H1 (cell line): ENCODE measurements at regions not wholly inside any gene's neighbourhood (a gene's known extent, or its start where the extent isn't known, plus 50 kb on each side); places are given as distances from the start of the nearest gene placed in this dataset.

Experiments
- CTCF ChIA-PET: fragments of 300-600 bp; sonication (Branson Sonifier 250); formaldehyde crosslinking; loops from one replicate; lab custom pipeline; 2021; ENCODE audit not compliant: partially characterized antibody; lab: Charles Lee
- POLR2A ChIA-PET: fragments of 300-600 bp; sonication (Branson Sonifier 250); formaldehyde crosslinking; loops from one replicate; lab custom pipeline; 2021; ENCODE audit warnings: inconsistent platforms; ENCODE audit not compliant: partially characterized antibody; lab: Charles Lee
- DNase-seq, 2 experiments: peaks; one replicate each; pipeline versions ENCODE4 v3.0.0 to v3.0.0-alpha.2; 2010 to 2022; ENCODE audit warnings: low spot score in 2 of 2, low read depth in 1 of 2, mixed read lengths in 1 of 2
- FAIRE-seq: peaks from 2 replicates; lab custom pipeline; 2011; peaks lifted over from hg19 to GRCh38; lab: Jason Lieb, UNC
- H2AFZ ChIP-seq: 2 replicates; pipeline ENCODE4 v1.8.1; 2012; ENCODE audit warnings: low read length, inconsistent platforms
- H2AK5ac ChIP-seq: 2 replicates; pipeline ENCODE4 v1.6.1; 2013; ENCODE audit warnings: low read depth, low read length
- H2BK120ac ChIP-seq: replicated peaks from 2 replicates; pipeline ENCODE3; 2013; ENCODE audit warnings: low read depth, low read length, inconsistent platforms
- H2BK12ac ChIP-seq: 2 replicates; pipeline ENCODE4 v1.6.1; 2013; ENCODE audit warnings: low read depth, low read length
- H2BK15ac ChIP-seq: 2 replicates; pipeline ENCODE4 v1.6.1; 2013; ENCODE audit warnings: low read length
- H2BK20ac ChIP-seq: 2 replicates; pipeline ENCODE4 v1.6.1; 2013; ENCODE audit warnings: low read length
- H2BK5ac ChIP-seq: 2 replicates; pipeline ENCODE4 v1.6.1; 2013; ENCODE audit warnings: low read depth, low read length
- H3K14ac ChIP-seq: 2 replicates; pipeline ENCODE4 v1.6.1; 2013; ENCODE audit warnings: inconsistent platforms; ENCODE audit not compliant: insufficient read length
- H3K18ac ChIP-seq: 2 replicates; pipeline ENCODE4 v1.6.1; 2013; ENCODE audit warnings: low read length; ENCODE audit errors: extremely low read depth
- H3K23ac ChIP-seq: 2 replicates; pipeline ENCODE4 v1.6.1; 2013; ENCODE audit warnings: inconsistent platforms; ENCODE audit not compliant: insufficient read length
- H3K23me2 ChIP-seq: 2 replicates; pipeline ENCODE4 v1.6.1; 2013; ENCODE audit warnings: low read depth, low read length
- H3K27ac ChIP-seq: 2 replicates; pipeline ENCODE4 v1.6.1; 2011; ENCODE audit warnings: low read depth, low read length, inconsistent platforms
- H3K27me3 ChIP-seq, 4 experiments: replicated peaks in 1 of 4; 1 replicate in 1 of 4; 2 replicates in 3 of 4; pipeline versions ENCODE4 v1.6.1 to v1.8.1; 2011 to 2013; ENCODE audit warnings: low read length in 3 of 4, mild to moderate bottlenecking in 3 of 4, inconsistent platforms in 2 of 4, mixed read lengths in 2 of 4, moderate library complexity in 1 of 4; ENCODE audit not compliant: control insufficient read depth in 3 of 4, insufficient read depth in 3 of 4; ENCODE audit errors: extremely low read depth in 1 of 4
- H3K36me3 ChIP-seq, 4 experiments: 2 replicates each; pipeline versions ENCODE4 v1.6.1 to v1.8.1; 2011 to 2013; ENCODE audit warnings: mild to moderate bottlenecking in 4 of 4, low read length in 3 of 4, moderate library complexity in 2 of 4, control low read depth in 1 of 4, inconsistent platforms in 1 of 4; ENCODE audit not compliant: insufficient read depth in 4 of 4, control insufficient read depth in 2 of 4
- H3K4ac ChIP-seq: replicated peaks from 2 replicates; pipeline ENCODE3; 2013; ENCODE audit warnings: low read length, low read depth, mixed read lengths, inconsistent platforms; ENCODE audit not compliant: insufficient read length
- H3K4me1 ChIP-seq, 4 experiments: replicated peaks in 1 of 4; 1 replicate in 1 of 4; 2 replicates in 3 of 4; pipeline versions ENCODE4 v1.6.1 to v1.8.1; 2011 to 2013; ENCODE audit warnings: low read length in 3 of 4, inconsistent platforms in 2 of 4, mixed read lengths in 1 of 4; ENCODE audit not compliant: insufficient read depth in 4 of 4, control insufficient read depth in 3 of 4
- H3K4me2 ChIP-seq, 2 experiments: 2 replicates each; pipeline versions ENCODE4 v1.6.1 to v1.8.1; 2011 to 2013; ENCODE audit warnings: low read depth in 2 of 2, low read length in 2 of 2, control low read depth in 1 of 2, inconsistent platforms in 1 of 2, mild to moderate bottlenecking in 1 of 2; ENCODE audit not compliant: insufficient read depth in 1 of 2
- H3K4me3 ChIP-seq, 4 experiments: fragments of 200-600, 300-600 bp in 1 of 4; sonication (generic), shearing (Covaris generic), sonication (Bioruptor Twin) in 1 of 4; 2 replicates each; pipeline versions ENCODE4 v1.5.1 to v1.8.1; 2011 to 2016; ENCODE audit warnings: low read length in 4 of 4, low read depth in 3 of 4, control low read depth in 2 of 4, inconsistent platforms in 2 of 4, mild to moderate bottlenecking in 2 of 4, mixed read lengths in 1 of 4, moderate library complexity in 1 of 4; ENCODE audit not compliant: insufficient read depth in 2 of 4; ENCODE audit errors: extremely low read depth in 1 of 4
- H3K56ac ChIP-seq: replicated peaks from 2 replicates; pipeline ENCODE3; 2013; ENCODE audit warnings: low read depth, mild to moderate bottlenecking, mixed read lengths, low read length, inconsistent platforms; ENCODE audit not compliant: insufficient read length
- H3K79me1 ChIP-seq: 2 replicates; pipeline ENCODE4 v1.6.1; 2013; ENCODE audit warnings: low read depth, low read length, control low read depth
- H3K79me2 ChIP-seq, 2 experiments: 2 replicates each; pipeline versions ENCODE4 v1.6.1 to v1.8.1; 2012 to 2013; ENCODE audit warnings: low read length in 2 of 2, mild to moderate bottlenecking in 2 of 2, inconsistent platforms in 1 of 2; ENCODE audit not compliant: insufficient read depth in 2 of 2, control insufficient read depth in 1 of 2
- H3K9ac ChIP-seq, 4 experiments: replicated peaks in 1 of 4; 1 replicate in 1 of 4; 2 replicates in 3 of 4; pipeline versions ENCODE4 v1.6.1 to v1.8.1; 2011 to 2013; ENCODE audit warnings: low read depth in 3 of 4, low read length in 3 of 4, control low read depth in 2 of 4, mild to moderate bottlenecking in 2 of 4, moderate library complexity in 2 of 4, inconsistent platforms in 1 of 4; ENCODE audit errors: extremely low read depth in 1 of 4
- H3K9me3 ChIP-seq, 2 experiments: 2 replicates each; pipeline versions ENCODE4 v1.6.1 to v1.8.1; 2012 to 2013; ENCODE audit warnings: mild to moderate bottlenecking in 2 of 2, moderate library complexity in 2 of 2, control low read depth in 1 of 2, inconsistent platforms in 1 of 2, low read depth in 1 of 2, low read length in 1 of 2, mixed read lengths in 1 of 2; ENCODE audit not compliant: insufficient read depth in 2 of 2
- H4K20me1 ChIP-seq, 2 experiments: replicated peaks in 1 of 2; 2 replicates each; pipeline versions ENCODE3 to v1.8.1; 2011 to 2013; ENCODE audit warnings: inconsistent platforms in 2 of 2, low read length in 2 of 2, mild to moderate bottlenecking in 1 of 2; ENCODE audit not compliant: insufficient read depth in 2 of 2, control insufficient read depth in 1 of 2
- H4K5ac ChIP-seq: 2 replicates; pipeline ENCODE4 v1.6.1; 2013; ENCODE audit warnings: low read length, low read depth, mixed read lengths, inconsistent platforms; ENCODE audit not compliant: insufficient read length
- H4K8ac ChIP-seq: 2 replicates; pipeline ENCODE4 v1.8.0; 2013; ENCODE audit warnings: mild to moderate bottlenecking, moderate library complexity, low read length, inconsistent platforms; ENCODE audit not compliant: insufficient read depth; ENCODE audit errors: extremely low read depth
- H4K91ac ChIP-seq: replicated peaks from 2 replicates; pipeline ENCODE3; 2013; ENCODE audit warnings: low read length, mixed read lengths, inconsistent platforms; ENCODE audit not compliant: insufficient read length
- ASH2L ChIP-seq: fragments of 200-600, 300-600 bp; sonication (generic); IDR thresholded peaks from one replicate; pipeline ENCODE4 v1.7.1; 2017; ENCODE audit warnings: low read length
- CTBP2 ChIP-seq: IDR thresholded peaks from 2 replicates; pipeline ENCODE4 v1.7.0; 2011; ENCODE audit warnings: borderline replicate concordance, mild to moderate bottlenecking, moderate library complexity, mixed read lengths, low read length; ENCODE audit not compliant: insufficient read depth, insufficient read length
- E2F6 ChIP-seq: IDR thresholded peaks from 2 replicates; pipeline ENCODE4 v1.6.1; 2012; ENCODE audit warnings: inconsistent platforms
- SP1 ChIP-seq: IDR thresholded peaks from 2 replicates; pipeline ENCODE4 v1.6.1; 2011; ENCODE audit warnings: low read depth, low read length
- TAF7 ChIP-seq: optimal IDR thresholded peaks from 2 replicates; pipeline ENCODE3; 2011; ENCODE audit warnings: low read depth, mild to moderate bottlenecking, inconsistent platforms, low read length, moderate library complexity, borderline replicate concordance
- USF2 ChIP-seq: IDR thresholded peaks from 2 replicates; pipeline ENCODE4 v1.6.1; 2011; ENCODE audit warnings: low read length, improper control_type of control experiment
- WGBS, 2 experiments: shearing (Covaris generic) in 1 of 2; methylation state at CpG; one replicate each; pipeline versions ENCODE4 v1.1.6 to v1.1.7; 2013 to 2015; ENCODE audit warnings: low lambda C conversion rate in 2 of 2, mixed read lengths in 2 of 2, inconsistent platforms in 1 of 2, low coverage in 1 of 2, missing lambda C conversion rate in 1 of 2; ENCODE audit not compliant: insufficient replicate concordance in 2 of 2, insufficient coverage in 1 of 2, insufficient read length in 1 of 2; ENCODE audit errors: extremely low coverage in 1 of 2, missing lambda C conversion rate in 1 of 2; 5-methylcytosine and 5-hydroxymethylcytosine counted together

GRCh38 chr9:23342291-23342690, 483.7 kb downstream of the ELAVL2 start:
- no peak overlapping the region for H3K18ac ChIP-seq
- H2AFZ ChIP-seq, result no peak overlapping the region
- H4K91ac ChIP-seq, result no peak overlapping the region
- POLR2A ChIA-PET, result no interaction called here
- H3K27me3 ChIP-seq, result no peaks in the 10 kb centered on the region
- TF ChIP-seq ASH2L, result no peak
- TF ChIP-seq TAF7, result no peak
- no peak for TF ChIP-seq E2F6
- TF ChIP-seq SP1, result no peak
- no peak for TF ChIP-seq USF2
- TF ChIP-seq CTBP2, result no peak
- no peak overlapping the region for H3K9ac ChIP-seq
- FAIRE-seq, result no peak
- H3K56ac ChIP-seq, result no peak overlapping the region
- no peak overlapping the region for H3K23ac ChIP-seq
- CTCF ChIA-PET, result interaction anchor here (1.1 kb wide), 1 partner anchor 218 kb away, joined by 3 read pairs; no protein-coding TSS in a partner anchor
- WGBS, 2 experiments, result 100% methylated on average over 1 of the region's 1 CpG; no CpG with 5 or more reads in 1 of the 2 experiments
- no peaks in the 10 kb centered on the region for H3K4me1 ChIP-seq
- no peak overlapping the region for H3K14ac ChIP-seq
- H3K27ac ChIP-seq, result no peak overlapping the region
- no peaks in the 10 kb centered on the region for H3K79me2 ChIP-seq
- H3K36me3 ChIP-seq, result no peaks in the 10 kb centered on the region
- H2BK15ac ChIP-seq, result no peak overlapping the region
- no peak overlapping the region for H3K4ac ChIP-seq
- H3K9me3 ChIP-seq, result no peaks in the 10 kb centered on the region
- H3K79me1 ChIP-seq, result no peaks in the 10 kb centered on the region
- H3K4me3 ChIP-seq, result no peak overlapping the region
- H4K5ac ChIP-seq, result no peak overlapping the region
- H4K8ac ChIP-seq, result no peak overlapping the region
- no peak overlapping the region for H2AK5ac ChIP-seq
- no peak overlapping the region for H2BK12ac ChIP-seq
- no peak overlapping the region for H2BK20ac ChIP-seq
- no peak overlapping the region for H3K4me2 ChIP-seq
- H2BK5ac ChIP-seq, result no peak overlapping the region
- no peak for DNase-seq
- H3K23me2 ChIP-seq, result no peaks in the 10 kb centered on the region; the same call in 1 of the 2 replicates
- H4K20me1 ChIP-seq, result no peaks in the 10 kb centered on the region
- no peak overlapping the region for H2BK120ac ChIP-seq
